Activated naive CD4-positive, alpha-beta T cell treated with anti-CD3 and anti-CD28 coated beads, Interleukin-2, amount 50 U/mL, for 72 hours (primary cell): ENCODE measurements at regions not wholly inside any gene's neighbourhood (a gene's known extent, or its start where the extent isn't known, plus 50 kb on each side); places are given as distances from the start of the nearest gene placed in this dataset.

ENCODE experiments used
- ATAC-seq, 2 donors: fragments of 150-1000 bp; cut with Tn5 transposase; 2 replicates each; pipeline ENCODE4 v1.10.0; 2021; ENCODE audit warnings: mild to moderate bottlenecking in 2 of 2, moderate library complexity in 2 of 2
- DNase-seq, 2 donors: peaks; one replicate each; pipeline ENCODE4 v3.0.0; 2021 to 2022; ENCODE audit warnings: low spot score in 2 of 2
- H3K27ac Mint-ChIP-seq, 2 donors: one replicate each; pipeline ENCODE4 v1.8.0; 2022; ENCODE audit warnings: mild to moderate bottlenecking in 2 of 2, mixed read lengths in 2 of 2
- H3K36me3 Mint-ChIP-seq, 2 donors: one replicate each; pipeline ENCODE4 v1.8.0; 2022; ENCODE audit warnings: mixed read lengths in 2 of 2
- H3K9me3 Mint-ChIP-seq, 2 donors: one replicate each; pipeline ENCODE4 v1.8.0; 2022; ENCODE audit warnings: mixed read lengths in 2 of 2

DNA sequence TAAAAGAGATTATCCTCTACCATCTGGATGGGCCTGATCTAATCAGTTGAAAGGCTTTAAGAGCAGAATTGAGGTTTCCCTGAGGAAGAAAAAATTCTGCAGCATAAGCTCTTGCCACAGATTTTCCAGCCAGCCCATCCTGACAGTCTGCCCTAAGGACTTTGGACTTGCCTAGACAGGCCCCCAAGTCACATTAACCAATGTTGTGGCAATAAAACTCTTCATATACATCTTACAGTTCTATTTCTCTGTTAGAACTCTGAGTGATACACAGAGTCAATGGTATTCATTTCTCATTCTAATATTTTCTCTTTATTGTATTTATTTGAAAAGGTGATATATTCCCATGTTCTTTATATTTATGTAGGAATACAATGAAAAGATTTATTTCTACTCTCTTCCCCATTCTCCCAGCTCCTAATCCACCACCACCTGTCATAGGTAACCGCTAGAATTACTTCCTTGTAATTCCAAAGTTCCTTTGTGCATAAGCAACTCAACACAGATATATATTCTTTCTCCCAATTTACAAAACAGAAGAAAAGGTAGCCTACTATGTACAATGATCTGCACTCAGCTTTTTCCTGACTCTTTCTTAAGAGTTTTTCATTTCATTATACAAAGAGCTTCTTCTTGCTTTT is 182.1 kb downstream of the CAPZA3 start:
- DNase-seq (no peak), ATAC-seq (no peak)
- H3K9me3 Mint-ChIP-seq = peaks cover 0 to 5% of the 10 kb centered on the region in 2 donors
- H3K36me3 Mint-ChIP-seq = no peaks in the 10 kb centered on the region
- H3K27ac Mint-ChIP-seq = no peak overlapping the region

DNA sequence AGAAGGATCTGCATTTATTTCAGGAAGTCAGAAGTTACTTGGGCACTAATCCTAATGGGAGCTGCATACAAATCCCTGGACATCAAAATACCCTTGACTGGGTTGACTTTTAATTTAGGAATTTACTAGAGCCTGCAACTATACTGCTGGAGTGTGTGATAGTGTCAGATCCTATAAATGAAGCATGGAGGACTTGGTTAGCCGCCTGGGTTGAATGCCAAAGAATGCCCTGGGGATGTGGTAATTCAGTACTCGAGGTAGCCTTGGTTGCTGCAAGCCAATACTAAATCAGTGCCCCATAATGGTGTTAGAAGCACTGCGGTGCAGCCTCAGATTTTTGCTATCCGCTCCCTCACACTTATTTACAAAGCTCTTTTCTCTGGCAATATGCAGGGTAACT is 184.9 kb downstream of the CAPZA3 start:
- Mint-ChIP-seq H3K27ac (no peak overlapping the region), H3K9me3 (peaks cover 0 to 5% of the 10 kb centered on the region in 2 donors), H3K36me3 (no peaks in the 10 kb centered on the region)
- ATAC-seq (no peak), DNase-seq (no peak)

DNA sequence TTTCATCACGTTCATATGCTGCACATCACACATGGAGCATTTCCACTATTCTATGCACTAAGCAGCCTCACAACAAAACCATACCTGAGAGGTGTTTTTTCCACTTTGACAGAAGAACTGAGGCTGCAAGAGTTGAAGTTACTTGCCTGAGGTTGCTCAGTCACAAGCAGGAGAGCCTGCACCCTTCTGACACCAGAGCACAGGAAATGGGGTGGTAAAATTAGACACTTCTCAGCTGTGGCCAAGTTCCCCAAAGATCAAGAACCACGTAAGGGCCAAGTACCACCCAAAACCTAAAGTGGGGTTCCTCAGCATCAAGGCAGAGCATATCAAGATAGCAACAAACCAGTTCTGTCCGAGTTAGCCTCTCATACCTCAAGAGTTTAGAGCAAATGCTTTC is 185.8 kb downstream of the CAPZA3 start:
- ATAC-seq (no peak), DNase-seq (no peak)
- Mint-ChIP-seq H3K36me3 (no peaks in the 10 kb centered on the region), H3K27ac (no peak overlapping the region), H3K9me3 (peaks cover 0 to 2% of the 10 kb centered on the region in 2 donors)

DNA sequence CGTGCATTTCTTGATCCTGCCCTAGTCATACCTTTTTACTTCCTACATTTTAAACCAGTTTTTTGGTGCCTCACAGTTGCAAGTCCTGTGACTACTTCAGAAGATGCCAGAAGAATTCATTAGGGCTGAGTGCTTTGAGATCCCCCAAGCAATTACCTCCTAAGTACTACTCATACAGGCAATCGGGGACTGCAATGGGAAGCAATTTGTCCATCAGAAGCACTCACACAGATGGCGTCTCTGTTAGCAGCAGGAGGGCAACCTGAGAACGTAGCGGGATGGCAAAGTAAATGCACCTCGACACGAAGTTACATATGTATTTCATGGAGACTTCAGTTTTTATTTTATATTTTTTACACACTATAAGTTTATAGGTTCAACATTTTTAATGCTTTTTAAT is 188.3 kb downstream of the CAPZA3 start:
- H3K36me3 Mint-ChIP-seq = no peaks in the 10 kb centered on the region
- DNase-seq = no peak
- no peak overlapping the region for H3K27ac Mint-ChIP-seq

DNA sequence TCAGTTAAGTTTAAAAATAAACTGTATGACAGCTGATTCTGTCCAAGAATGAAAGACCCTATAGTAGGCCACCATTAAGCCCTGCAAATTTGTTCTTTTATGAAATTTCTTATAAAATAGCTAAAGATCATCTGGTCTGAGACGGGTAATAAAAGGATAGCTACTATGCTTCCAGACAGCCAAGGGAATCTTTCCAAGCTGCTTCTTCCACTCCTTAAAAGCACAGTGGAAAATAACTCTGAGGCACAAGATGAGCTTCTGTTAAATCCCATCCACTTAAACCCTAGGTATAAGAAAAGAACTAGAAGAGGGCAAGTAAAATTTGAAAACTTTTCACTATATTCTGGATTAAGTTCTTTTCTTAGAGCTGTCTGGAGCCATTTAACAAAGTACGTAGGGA is 194.3 kb downstream of the CAPZA3 start:
- ATAC-seq (no peak), DNase-seq (no peak)
- H3K9me3 Mint-ChIP-seq = peaks cover 20 to 21% of the 10 kb centered on the region in 2 donors
- H3K27ac Mint-ChIP-seq = no peak overlapping the region
- no peaks in the 10 kb centered on the region for H3K36me3 Mint-ChIP-seq

More for the DNA sequence above, 188.3 kb downstream of the CAPZA3 start:
- ATAC-seq = no peak
- peaks cover 11 to 13% of the 10 kb centered on the region in 2 donors for H3K9me3 Mint-ChIP-seq

DNA sequence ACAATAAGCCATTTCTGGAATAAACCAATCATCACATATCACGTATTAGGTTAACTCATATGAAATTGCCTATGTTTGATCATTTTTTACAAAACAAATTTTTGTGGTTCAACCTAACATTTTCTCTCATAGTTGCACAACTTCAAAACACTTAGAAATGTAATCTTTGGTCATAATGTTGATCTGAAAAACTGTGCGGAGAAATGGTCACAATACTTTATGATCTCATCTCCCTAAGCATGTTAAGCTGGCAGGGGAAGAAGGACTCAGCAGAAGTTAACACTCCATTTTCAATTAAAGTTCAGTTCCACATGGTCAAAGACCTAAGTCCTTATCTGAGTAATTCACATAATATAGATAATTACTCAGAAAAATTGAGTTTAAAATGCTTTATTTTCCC is 194.8 kb downstream of the CAPZA3 start:
- Mint-ChIP-seq H3K36me3 (no peaks in the 10 kb centered on the region), H3K27ac (no peak overlapping the region), H3K9me3 (peaks cover 20 to 21% of the 10 kb centered on the region in 2 donors)
- ATAC-seq (no peak), DNase-seq (no peak)

DNA sequence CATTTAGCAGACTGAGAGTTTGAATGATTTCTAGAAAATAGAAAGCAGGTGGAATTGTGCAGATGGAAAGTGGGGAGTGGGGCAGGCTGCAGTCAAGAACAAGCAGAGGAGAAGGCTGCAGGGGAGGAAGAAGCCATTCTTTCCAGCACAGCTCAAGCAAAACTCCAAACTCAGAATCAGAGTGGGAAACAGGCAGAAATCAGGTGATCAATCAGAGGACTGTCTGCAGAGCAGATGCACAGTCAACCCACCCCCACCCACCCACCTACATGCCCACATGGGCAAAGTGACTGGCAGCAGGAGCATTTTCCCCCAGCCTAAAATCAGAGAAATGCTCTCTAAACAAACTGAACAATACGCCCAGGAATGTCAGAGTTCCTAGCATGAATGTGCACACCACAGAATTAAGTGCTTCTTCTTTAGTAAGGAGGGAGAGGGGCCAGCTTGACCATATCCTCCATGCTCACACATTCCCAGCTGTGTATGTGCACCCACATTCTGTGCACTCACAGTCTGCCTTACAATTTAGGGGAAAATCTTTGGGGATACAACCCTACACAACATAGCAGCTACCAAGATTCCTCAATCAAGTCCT is 194.1 kb upstream of the PLEKHA5 start:
- no peak for ATAC-seq

DNA sequence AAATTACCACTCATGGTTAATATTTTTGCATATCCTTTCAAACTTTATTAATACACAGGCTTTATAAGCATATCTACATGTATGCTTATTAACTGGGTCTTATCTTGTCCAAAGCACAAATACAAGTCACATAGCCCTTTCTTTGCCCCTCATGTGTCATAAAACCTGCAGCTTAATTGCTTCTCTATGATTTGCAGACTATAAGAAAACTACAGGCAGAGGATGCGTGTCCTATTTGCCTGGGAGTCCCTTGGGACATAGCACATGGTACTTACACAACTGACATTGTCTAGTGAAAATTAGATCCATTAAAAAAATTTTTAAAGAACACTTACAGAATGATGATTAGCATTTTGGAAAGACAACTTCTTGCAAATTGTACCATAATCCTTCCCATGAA is 190.5 kb upstream of the PLEKHA5 start:
- no peak for ATAC-seq
- Mint-ChIP-seq H3K27ac (no peak overlapping the region), H3K9me3 (peaks cover 0 to 7% of the 10 kb centered on the region in 2 donors), H3K36me3 (no peaks in the 10 kb centered on the region)
- no peak for DNase-seq

More for the DNA sequence above, 194.1 kb upstream of the PLEKHA5 start:
- H3K27ac Mint-ChIP-seq = no peak overlapping the region
- peaks cover 12 to 15% of the 10 kb centered on the region in 2 donors for H3K9me3 Mint-ChIP-seq
- no peaks in the 10 kb centered on the region for H3K36me3 Mint-ChIP-seq
- DNase-seq = no peak

DNA sequence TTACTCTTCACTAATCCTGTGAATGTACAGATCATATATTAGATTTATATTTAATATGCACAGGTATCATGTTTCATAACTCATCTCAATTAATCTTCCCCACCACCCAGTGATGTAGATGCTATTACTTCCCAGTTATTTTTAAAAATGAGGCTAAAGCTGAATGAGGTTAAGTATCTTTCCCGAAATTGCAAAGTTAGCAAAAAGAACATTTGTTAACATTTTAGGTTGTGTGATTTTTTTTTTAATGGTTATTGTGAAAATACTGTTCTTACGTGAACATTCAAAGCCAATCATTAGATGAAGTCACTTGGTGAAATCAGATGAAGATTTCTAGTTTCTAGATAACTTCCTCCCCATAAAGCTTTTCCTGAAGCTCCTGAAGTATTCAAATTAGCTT is 186.9 kb upstream of the PLEKHA5 start:
- DNase-seq = no peak
- no peak overlapping the region for H3K27ac Mint-ChIP-seq
- no peak for ATAC-seq
- no peaks in the 10 kb centered on the region for H3K36me3 Mint-ChIP-seq
- peaks cover 0 to 15% of the 10 kb centered on the region in 2 donors for H3K9me3 Mint-ChIP-seq

DNA sequence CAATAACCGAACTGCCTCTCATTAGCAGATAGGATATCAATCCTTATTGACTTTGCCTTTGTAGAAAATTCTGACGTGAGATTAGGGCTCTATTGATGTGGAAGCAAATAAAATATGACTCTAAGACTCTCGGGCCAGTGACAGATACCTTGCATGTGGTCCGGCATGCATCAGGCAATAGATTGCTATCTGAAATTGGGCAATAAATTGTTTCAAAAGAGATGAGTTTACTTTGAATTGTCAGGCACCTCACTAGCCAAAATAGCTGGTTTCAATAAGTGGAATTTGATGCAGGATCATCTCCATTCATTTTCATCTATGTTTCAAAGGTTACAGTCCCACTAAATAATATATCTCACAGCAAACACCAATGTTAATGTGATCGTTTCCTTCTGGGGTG is 186.3 kb upstream of the PLEKHA5 start:
- ATAC-seq (no peak), DNase-seq (no peak)
- Mint-ChIP-seq H3K27ac (no peak overlapping the region), H3K36me3 (no peaks in the 10 kb centered on the region), H3K9me3 (peaks cover 0 to 15% of the 10 kb centered on the region in 2 donors)

DNA sequence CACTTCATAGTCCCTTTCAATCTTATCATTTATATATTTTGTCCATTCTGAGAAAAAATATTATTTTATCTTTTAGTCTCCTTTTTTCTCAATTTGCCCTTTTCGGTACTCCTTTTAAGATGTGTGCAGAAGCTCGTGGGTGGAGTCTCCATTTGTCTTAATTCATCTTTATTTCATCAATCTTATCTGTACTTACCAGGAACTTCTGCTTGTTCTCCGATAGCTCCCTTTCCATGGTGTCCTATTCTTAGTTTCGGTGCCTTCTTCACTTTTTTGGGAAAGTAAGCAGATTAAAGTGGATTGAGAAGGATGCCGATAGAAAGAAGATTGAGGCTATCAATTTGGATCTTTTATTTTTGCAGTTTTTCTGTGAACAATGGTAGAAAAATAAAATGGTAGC is 183.4 kb upstream of the PLEKHA5 start:
- ATAC-seq (no peak), DNase-seq (no peak)
- H3K36me3 Mint-ChIP-seq = no peaks in the 10 kb centered on the region
- peaks cover 0 to 10% of the 10 kb centered on the region in 2 donors for H3K9me3 Mint-ChIP-seq
- no peak overlapping the region for H3K27ac Mint-ChIP-seq

DNA sequence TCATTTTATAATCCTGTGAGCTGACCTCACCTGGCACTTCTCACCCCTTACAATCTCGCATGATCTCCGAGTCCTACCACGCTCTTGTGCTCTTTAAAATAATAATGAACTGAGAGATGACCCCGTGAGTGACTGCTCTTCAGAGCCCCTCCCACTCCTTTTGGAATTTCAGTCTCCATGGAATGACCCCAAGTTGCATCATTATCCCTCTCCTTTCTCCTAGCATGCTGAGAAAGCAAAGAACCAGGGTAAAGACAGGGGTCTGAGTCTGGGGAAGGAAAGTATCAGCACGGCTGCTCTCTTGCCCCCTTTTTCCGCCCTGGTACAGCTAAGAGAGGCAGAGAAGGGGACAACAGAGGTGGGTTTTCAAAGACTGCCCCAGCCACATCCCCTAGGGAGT is 178.3 kb upstream of the PLEKHA5 start:
- peaks cover 4 to 5% of the 10 kb centered on the region in 2 donors for H3K9me3 Mint-ChIP-seq
- no peaks in the 10 kb centered on the region for H3K36me3 Mint-ChIP-seq
- no peak for DNase-seq
- no peak overlapping the region for H3K27ac Mint-ChIP-seq
- ATAC-seq = no peak

DNA sequence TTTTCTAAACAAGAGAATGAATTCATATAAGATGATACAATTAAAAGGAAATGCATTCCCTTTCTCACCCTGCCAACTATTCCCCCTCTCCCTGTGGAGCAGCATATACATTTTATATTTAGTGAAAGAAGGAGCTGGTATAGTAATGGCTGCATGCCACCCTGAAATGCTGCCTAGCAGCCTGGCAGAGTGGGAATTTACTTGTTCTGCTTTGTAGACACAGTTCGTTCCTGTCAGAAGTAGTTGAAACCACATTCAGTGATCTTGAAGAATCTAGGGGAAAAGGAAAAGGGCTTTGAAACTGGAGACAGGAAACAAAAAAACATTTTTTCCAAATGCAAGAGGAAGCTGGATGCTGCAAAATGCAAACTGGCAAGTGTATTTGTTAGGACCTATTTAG is 176.0 kb upstream of the PLEKHA5 start:
- no peak overlapping the region for H3K27ac Mint-ChIP-seq
- DNase-seq = no peak
- H3K36me3 Mint-ChIP-seq = no peaks in the 10 kb centered on the region
- no peak for ATAC-seq
- H3K9me3 Mint-ChIP-seq = peaks cover 0 to 4% of the 10 kb centered on the region in 2 donors

DNA sequence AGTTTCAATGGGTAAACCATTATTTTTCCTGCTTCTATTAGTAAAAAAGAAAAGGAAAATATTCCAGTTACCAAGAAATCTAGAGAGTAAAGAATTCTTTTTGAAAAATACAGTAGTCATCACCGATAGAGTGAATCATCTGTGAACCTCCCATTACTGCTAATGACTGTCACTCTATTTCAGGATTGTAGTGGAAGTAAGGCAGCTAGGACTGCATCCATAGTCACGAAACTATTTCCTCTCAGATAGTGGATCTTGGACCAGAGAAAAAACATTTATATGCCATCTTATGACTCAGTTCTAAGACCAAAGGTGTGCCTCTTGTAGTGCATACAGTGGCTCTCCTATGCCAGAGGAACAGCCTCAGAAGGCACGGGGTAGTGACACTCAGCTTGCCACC is 173.9 kb upstream of the PLEKHA5 start:
- Mint-ChIP-seq H3K9me3 (peaks cover 4 to 7% of the 10 kb centered on the region in 2 donors), H3K27ac (no peak overlapping the region), H3K36me3 (no peaks in the 10 kb centered on the region)
- no peak for ATAC-seq
- no peak for DNase-seq

DNA sequence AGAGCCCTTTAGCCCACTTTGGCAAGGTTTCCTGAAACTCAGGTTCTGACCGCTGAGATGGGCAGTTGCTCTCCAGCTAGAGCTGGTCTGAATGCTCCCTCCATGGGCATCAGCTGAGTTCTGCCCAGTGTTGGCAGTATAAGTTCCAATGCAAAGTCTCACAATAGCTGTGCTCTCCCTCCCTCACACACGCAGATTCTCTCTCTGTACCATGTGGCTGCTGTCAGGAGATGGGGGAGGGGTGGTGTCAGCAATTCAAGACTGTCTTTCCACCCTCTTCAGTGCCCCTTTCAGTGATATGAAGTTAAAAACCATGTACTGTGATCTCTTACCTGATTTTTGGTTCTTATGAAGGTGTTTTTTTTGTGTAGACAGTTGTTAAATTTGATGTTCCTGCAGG is 164.3 kb upstream of the PLEKHA5 start:
- Mint-ChIP-seq H3K9me3 (peaks cover 6 to 16% of the 10 kb centered on the region in 2 donors), H3K36me3 (no peaks in the 10 kb centered on the region), H3K27ac (no peak overlapping the region)
- DNase-seq = no peak
- ATAC-seq = no peak

DNA sequence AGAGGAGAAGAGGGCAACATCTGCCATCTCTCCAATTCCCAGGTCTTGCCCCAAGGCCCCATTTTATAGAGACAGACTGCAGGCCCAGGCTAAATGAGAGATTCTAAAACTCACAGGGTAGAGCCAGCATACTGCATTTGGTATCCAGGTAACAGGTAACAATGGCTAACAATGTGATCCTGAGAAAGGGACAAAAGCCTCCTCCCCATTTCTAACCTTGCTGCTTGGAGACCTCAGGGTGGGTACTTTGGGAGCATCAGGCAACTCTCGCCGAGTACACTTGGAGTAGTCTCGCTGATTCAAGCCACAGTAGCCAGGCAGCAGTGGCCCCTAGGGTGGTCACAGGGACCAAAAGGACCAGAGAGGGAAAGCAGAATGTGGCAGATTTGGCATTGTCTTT is 162.6 kb upstream of the PLEKHA5 start:
- no peak overlapping the region for H3K27ac Mint-ChIP-seq
- no peak for DNase-seq
- H3K9me3 Mint-ChIP-seq = peaks cover 6 to 8% of the 10 kb centered on the region in 2 donors
- no peak for ATAC-seq
- H3K36me3 Mint-ChIP-seq = no peaks in the 10 kb centered on the region

DNA sequence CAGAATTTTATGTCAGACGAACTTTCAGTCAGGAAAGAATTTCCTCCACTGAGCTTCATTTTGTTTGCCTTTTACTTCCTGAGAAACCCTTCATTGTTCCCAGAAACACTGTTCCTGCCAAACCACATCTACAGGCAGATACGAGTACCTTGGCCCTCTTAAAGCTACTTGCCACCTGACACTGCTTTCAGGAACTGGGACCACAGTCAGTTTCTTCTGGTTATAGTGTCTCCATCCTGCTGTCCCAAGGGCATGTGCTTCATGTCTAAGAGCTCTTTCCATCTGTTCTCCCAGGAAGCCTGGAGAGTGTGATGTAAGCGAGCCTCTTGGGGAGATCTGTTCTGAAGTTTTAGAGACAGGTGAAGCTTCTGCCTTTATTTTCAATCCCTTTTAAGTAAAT is 161.7 kb upstream of the PLEKHA5 start:
- Mint-ChIP-seq H3K27ac (no peak overlapping the region), H3K36me3 (no peaks in the 10 kb centered on the region)

DNA sequence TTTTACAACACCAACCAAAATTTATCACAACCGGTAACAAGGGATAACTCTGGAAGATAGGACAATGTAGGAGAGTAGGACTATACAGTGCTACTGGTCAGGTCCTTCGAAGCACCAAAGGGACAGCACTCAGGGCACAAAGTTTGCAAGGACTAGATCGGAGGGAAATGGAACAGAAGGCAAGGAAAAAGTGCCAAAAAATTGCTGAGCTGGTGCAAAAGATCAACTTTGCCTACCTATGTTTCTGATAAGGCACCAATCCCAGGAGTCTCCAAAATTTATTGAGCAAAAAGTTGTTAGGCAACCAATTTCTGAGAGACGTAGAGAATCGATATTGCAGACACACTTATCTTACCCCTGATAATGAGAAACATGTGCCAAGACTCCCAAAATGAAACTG is 160.0 kb upstream of the PLEKHA5 start:
- H3K9me3 Mint-ChIP-seq = peaks cover 0 to 3% of the 10 kb centered on the region in 2 donors
- H3K27ac Mint-ChIP-seq = no peak overlapping the region
- no peak for ATAC-seq
- H3K36me3 Mint-ChIP-seq = no peaks in the 10 kb centered on the region
- DNase-seq = no peak

More for the DNA sequence above, 161.7 kb upstream of the PLEKHA5 start:
- H3K9me3 Mint-ChIP-seq = peaks cover 6 to 7% of the 10 kb centered on the region in 2 donors
- no peak for DNase-seq
- ATAC-seq = no peak
